Fibroblast of mammary gland (primary cell): ENCODE measurements at regions not wholly inside any gene's neighbourhood (a gene's known extent, or its start where the extent isn't known, plus 50 kb on each side); places are given as distances from the start of the nearest gene placed in this dataset.
A peak's percentile ranks its signal among the peaks of the same experiment; 100 is the strongest.

ENCODE experiments used
- DNase-seq: peaks from one replicate; pipeline ENCODE4 v3.0.0-alpha.2; 2010; ENCODE audit warnings: low read depth
- H3K4me3 ChIP-seq: 2 replicates; pipeline ENCODE4 v1.5.1; 2011; ENCODE audit warnings: low read depth, mild to moderate bottlenecking, low read length, moderate library complexity; ENCODE audit not compliant: control insufficient read depth
- CTCF ChIP-seq: conservative IDR thresholded peaks from 2 replicates; pipeline ENCODE4 v1.5.1; 2011; ENCODE audit warnings: low read depth, low read length, inconsistent platforms; ENCODE audit not compliant: control insufficient read depth, insufficient read depth

GRCh38 chr5:84642795-84643194 is 258.1 kb upstream of the EDIL3 start:
- no peak overlapping the region for H3K4me3 ChIP-seq
- no peak for TF ChIP-seq CTCF
- peak; percentile 28 for DNase-seq

- DNase-seq, result no peak
- no peak for TF ChIP-seq CTCF
- no peak overlapping the region for H3K4me3 ChIP-seq
These were observed 257.6 kb upstream of the EDIL3 start for GRCh38 chr5:84642324-84642723.

GRCh38 chr5:84637662-84638375 is 253.1 kb upstream of the EDIL3 start:
- no peak for TF ChIP-seq CTCF
- DNase-seq, result no peak
- H3K4me3 ChIP-seq, result no peak overlapping the region

GRCh38 chr5:84635235-84636055 is 250.8 kb upstream of the EDIL3 start:
- H3K4me3 ChIP-seq, result no peak overlapping the region
- DNase-seq, result no peak
- TF ChIP-seq CTCF, result no peak

- peak; percentile 7 for DNase-seq
- H3K4me3 ChIP-seq, result no peak overlapping the region
- TF ChIP-seq CTCF, result no peak
These were observed 249.6 kb upstream of the EDIL3 start for GRCh38 chr5:84634256-84634655.

GRCh38 chr5:84632418-84632817 is 247.7 kb upstream of the EDIL3 start:
- H3K4me3 ChIP-seq, result no peak overlapping the region
- DNase-seq, result no peak
- TF ChIP-seq CTCF, result no peak
